Cerebellar cortex (tissue), 1 donor: ENCODE measurements at regions not wholly inside any gene's neighbourhood (a gene's known extent, or its start where the extent isn't known, plus 50 kb on each side); places are given as distances from the start of the nearest gene placed in this dataset.

Experiments
- DNase-seq: peaks from one replicate; pipeline ENCODE4 v3.0.0-alpha.2; 2015; ENCODE audit warnings: low spot score

DNA sequence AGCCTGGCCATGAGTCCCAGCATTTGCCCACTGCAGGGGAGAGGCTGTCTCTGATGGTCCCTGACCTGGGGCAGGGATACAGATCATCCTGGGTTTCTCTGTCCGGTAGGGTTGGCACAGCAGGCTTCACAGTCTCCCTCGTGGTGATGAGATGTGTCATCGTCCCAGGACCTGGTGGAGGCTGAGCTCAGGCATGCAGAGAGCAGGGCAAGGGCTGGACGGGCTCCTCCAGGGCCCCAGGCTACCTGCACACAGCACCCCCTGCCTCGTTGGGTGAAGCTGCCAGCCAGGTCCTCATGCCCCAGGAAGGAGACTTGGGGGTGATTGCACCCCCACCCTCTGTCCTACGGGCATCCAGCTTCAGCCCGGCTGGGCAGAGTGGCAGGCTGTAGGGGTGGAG lies 155.8 kb upstream of the GSE1 start:
- DNase-seq, result no peak

DNA sequence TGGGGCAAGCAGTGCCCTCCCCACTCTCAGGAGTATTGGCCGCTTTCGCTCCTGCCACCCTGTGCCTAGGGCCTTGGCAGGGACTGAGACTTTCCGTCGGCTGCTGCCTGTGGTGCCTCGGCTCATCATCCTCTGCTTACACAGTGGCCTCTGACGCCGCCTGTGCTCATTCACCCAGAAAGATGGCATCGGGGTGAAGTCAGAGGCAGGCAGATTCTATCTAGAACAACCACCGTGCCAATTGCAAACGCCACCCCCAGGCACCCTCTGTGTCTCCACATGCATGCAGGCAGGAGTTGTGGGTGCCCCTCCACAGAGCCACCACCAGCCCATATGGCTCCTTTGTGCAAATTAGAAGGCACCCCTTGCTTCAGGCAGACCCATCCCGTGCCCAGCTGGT lies 154.2 kb upstream of the GSE1 start:
- DNase-seq, result no peak

DNA sequence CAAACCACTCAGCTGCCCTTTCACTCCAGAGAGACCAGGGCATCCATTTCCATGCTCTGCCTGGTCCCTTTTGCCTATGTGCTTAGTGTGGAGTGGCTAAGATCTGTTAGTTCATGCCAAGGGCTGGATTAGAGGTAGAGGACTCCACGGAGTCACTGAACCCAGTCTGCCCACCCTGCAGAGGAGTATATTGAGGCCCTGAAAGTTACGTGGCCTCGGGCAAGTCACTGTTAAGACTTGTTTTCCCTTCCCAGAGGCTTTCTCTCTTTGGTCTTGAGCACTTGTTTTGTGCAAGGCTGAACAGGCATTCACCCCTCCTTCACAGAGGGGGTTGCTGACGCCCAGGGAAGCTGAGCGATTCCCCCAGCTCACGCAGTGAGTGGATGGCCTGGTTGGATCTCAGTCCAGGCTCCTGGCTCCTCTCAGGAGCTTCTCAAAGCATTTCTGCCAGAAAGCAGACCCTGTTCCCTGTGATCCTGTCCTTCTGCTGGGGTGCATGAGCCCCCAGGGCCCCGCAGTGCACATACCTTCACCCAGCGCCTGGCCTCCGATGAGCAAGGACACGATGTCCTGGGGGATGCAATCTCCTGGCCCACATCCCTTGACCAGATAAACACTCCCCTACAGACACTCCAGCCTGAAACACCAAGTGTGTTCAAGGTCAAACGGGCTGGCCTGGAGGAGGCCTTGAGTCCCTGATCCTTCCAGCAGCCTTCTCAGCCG lies 153.4 kb upstream of the GSE1 start:
- DNase-seq, result no peak

DNA sequence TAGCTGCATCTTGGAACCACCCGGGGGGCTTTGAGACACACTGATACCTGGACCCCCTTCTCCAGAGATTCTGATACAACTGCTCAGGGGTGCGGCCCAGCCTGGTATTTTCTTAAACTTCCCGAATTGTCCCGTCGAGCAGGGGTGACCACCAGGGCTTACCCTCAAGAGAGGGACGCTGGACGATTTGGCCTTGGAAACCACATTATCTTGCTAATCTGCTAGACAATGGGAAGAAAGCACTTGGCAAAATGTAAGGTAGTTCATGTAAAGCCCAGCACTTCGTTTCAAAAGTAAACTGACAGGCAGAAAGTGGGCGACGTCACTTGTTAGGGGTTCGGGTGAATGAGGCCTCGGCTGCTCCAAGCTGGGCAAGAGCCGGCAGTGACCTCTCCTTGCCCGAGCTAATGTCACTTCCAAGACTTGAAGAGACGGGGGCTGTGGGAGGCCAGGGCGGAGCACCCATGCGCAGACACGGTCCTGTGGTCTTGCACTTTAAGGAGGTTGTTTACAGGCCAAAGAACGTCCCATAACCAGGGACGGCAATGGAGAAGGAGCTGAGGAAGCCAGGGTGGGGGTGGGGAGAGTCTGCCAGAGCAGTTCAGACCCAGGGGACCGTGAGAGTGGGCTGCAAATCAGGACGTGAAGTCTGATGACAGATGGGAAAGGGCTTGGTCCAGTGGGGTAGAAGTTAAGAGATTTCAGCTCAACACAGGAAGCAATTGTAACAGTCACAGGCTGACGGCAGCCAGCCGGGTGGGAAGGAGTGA lies 152.7 kb upstream of the GSE1 start:
- DNase-seq, result no peak

DNA sequence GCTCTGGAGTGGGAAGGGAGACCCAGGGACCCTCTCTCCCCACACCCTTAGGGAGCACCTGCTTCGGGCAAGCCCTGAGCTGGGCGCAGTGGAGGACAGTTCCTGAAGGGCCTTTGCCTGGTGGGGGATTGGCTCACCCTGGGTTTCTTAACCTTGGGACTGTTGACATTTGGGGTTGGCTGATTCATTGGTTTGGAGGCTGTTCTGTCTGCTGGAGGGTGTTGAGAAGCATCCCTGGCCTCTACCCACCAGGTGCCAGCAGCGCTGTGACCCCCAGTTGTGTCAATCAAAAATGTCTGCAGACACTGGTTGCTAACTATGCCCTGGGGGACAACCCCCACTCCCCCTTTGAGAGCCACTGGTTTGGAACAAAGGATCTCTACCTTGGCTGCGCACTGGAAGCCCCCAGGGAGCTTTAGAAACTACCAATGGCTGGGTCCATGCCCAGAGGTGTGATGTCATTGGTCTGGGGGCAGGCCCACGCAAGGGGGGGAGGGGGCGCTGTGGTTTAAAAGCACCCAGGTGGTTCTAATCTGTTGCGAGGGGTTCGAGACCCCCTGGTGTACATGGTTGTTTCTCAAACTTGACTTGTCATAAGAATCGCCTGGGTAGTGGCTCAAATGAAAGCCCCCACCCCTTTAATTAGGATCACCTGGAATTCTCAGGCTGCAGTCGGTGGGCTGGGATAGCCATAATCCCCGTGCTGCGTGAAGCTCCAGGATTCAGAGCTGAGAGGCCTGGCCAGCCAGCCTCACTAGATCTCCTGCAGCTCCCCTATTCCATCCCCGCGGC lies 151.9 kb upstream of the GSE1 start:
- DNase-seq, result no peak

DNA sequence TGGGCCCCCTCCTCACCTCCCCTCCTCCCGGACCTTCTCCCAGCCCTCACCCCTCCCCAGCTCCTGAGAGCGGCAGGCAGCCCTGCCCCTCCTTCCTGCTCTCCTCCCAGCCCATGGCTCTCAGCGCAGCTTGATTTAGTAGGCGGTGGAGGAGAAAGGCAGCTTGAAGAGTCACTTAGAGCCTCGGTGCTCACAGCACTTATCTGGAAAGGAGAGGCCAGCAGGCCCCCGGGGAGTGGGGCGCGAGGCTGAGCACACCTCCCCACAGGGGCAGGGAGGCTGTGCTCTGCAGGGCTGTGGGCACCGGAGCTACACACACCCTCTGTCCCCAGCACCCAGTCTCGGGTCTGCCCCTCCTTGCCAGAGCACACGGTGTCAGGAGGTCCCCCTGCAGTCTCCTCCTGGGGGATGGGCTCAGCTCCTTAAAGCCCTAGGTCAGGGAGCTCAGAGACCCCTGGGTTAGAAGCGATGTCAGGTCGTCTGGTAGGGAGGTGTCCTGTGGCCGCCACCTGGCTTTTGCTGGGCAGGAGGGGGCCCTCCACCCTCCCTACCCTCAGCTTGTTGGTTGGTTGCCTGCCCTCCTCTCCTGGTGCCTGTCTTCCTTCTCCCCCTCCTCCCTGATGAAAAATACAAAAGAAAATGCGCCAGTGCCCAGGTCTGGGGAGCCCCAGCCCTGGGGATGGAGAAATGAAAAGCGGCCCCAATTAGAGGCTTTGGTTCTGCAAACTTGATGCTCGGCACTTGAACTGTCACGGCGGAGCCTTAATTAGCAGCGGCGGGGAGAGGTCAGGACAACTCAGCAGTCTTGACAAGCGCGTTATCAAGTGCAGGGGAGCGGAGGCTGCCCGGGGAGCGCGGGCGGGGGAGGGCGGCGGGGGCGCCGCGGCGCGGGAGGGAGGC lies 151.1 kb upstream of the GSE1 start:
- DNase-seq, result peak; percentile 34

DNA sequence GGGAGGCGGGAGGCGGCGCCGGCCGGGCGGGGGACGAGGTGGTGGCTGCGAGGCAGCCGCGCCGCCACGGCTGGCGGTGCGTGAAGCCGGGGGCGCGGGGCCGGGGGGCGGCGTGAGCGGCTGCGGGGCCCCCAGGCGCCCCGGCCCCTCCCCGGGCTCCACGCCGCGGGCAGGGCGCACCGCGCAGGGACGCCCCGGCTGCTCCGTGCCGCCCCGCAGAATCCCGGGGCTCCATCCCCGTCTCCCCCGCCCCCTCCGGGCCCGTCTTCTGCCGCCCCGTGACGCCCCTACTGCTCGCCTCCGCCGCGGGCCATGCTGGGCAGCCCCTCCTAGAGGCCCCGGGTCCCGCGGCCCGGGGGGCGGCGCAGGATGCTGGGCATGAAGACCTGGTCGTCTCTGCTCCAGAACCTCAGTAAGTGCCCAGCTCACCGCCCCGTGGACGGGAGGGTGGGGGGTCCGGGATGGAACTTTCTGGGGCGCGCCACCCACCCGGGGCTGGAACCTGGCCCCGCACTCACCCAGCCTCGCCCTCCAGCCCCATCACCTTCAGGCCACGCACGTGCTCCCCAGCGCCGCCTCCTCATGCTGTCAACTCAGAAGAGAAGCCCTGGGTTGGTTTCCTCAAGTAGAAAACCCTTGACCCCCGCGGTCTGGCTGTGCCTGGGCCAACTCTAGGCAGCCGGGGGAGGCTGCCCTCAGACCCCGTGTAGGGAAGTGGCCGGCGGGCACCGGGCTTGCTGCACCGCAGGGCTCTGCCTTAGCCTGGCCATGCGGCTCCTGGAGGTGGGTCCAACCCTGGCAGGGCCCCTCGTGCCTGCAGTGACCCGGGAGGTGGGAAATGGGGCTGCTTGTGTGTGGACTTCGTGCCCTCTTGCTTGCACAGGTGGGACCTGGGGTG lies 150.2 kb upstream of the GSE1 start:
- no peak for DNase-seq

DNA sequence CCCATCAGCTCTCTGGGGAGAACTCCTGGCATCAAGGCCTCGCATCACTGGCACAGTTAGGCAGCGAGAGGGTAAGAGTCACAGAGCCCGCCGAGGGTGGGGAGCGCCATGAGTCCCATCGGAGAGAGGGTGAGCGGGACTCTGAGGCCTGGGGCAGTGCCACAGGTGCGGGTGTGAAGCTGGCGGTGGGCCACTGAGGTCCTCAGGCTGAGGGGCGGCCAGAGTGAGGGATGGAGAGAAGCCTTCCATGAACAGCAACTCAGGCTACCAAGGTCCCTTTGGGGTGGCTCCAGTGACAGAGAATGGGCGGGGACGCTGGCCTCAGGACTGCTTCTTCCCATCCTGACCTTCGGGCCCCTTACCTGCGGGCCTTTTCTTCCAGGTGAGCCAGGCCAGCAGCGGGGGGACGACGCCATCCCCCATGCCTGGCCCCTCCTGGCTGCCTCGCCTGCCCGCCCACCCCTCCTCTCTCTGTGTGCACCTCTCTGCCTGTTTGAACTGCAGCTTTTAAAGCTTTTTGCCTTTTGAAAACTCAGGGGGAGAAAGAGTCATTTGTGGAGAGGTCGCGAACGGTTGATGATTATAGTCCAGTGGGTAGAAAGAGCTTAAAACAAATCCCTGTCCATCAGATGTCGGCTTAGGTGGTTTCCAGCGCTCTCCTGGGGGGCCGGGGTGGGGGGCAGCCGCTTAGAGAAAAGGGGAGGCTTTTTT lies 149.3 kb upstream of the GSE1 start:
- DNase-seq, result no peak

DNA sequence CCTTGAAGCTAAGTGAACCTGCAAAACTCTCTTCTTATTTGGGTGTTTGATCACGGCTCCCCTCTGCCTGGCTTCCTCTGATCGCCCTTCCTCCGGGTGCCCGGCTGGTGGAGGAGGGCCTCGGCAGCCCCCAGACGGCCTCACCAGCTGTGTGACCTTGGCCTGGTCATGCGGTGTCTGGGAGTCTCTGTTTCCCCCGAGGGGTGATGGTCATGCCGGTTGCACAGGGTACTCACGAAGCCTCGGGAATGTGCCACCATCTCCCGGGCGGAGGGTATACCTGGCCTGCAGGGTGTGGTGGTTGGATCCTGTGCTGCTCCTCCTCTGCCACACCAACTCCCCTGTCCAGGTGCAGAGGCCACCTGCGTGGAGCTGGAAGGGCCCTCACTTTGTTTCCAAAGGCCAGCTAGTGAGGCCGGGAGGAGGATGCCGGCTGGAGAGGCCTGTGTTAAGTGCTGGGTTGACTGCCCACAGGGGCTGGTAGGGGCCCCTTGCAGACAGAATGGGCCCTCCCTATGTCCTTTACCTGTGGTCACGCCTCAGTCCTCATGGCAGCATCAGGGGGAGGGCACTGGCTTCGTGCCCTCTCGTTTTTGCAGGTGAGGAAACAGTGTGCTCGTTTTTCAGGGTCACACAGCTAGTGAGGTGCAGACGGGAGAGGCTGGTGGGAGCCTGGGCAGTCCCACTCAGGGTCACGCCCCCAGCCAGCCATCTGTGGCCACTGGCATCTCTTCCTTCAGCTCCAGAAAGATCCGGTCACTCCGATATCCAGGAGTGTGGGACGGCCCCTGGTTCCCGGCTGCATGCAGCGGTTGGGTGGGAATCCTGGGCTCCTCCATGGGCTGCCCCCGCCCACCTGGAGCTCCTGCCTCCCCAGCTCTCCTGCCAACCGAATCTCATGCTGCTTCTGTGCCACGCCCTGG lies 148.5 kb upstream of the GSE1 start:
- no peak for DNase-seq

DNA sequence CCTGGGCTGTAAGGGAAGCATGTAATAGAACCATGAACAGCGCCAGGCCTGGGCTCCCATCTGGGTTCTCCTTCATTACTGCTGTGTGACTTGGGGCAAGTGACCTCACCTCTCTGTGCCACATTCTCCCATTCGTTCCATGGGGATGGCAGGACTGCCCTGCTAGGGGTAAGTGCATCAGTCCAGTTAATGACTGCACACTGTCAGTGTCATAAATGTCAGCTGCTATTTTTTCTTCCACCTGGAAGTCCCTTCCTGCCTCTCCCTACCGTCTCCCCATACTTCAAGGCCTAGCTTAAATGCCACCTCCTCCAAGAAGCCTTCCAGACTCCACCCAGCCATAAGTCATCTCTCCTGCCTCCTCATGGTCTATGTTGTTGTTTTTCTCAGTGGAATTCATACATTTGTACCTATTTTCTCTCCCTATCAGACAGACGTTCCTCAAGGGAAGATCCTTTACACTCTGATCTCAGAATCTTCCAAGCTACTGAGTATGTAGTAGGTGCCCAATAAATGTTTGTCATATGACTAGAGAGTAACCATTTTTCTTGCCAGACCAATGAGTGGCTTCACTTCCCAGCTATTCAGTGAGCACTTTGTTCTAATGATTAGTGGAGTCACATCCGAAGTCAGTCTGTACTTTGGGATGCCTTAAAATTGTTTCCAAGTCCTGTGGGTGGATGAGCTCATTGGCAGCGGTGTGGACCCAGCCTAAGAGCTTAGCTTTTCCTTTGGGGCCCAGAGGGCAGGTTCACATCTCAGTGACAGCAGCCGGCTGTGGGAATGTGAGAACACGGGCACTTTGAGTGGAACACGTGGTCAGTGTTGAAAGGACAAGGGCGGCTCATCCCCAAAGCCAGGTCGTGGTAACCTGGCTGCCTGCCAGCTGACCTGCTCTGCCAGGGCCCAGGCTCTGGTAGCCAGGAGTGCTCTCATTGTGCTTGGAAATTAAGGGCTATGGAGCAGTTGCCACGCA lies 147.5 kb upstream of the GSE1 start:
- DNase-seq, result peak; percentile 38

DNA sequence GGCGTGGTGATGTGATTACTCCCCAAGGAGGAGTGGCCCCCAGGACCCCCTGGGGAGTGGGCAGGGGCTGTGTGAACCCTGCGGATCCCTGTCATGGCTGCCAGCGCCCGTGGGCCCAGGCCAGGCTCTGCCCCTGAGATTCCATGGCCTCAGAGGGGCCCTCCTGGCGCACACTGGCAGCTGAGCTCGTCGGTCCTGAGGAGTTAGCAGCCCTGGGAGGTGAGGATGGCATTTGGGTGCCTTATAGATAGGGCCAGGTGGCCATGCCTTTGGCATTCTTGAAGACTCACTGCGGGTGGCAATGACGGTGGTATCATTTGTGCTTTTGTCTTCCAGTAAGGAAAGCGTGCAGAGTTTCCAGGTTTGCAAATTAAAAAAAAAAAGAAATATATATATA lies 146.8 kb upstream of the GSE1 start:
- no peak for DNase-seq

DNA sequence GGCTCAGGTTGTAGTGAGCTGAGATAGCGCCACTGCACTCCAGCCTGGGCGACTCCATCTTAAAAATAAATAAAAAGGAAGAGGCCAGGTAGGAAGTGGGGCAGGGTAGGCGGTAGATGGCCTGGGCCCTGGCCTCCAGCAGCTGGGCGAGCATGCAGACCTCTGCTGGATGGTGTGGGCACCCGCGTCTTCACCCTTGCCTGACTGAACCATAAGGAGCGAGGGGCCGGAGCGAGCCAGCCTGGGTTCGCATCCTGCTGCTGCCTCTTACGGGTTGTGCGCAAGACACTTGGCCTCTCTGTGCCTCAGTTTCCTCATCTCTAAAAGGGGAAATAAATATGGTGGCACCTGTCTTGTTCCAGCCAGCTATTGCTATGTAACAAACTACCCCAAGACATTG lies 146.1 kb upstream of the GSE1 start:
- DNase-seq, result no peak

DNA sequence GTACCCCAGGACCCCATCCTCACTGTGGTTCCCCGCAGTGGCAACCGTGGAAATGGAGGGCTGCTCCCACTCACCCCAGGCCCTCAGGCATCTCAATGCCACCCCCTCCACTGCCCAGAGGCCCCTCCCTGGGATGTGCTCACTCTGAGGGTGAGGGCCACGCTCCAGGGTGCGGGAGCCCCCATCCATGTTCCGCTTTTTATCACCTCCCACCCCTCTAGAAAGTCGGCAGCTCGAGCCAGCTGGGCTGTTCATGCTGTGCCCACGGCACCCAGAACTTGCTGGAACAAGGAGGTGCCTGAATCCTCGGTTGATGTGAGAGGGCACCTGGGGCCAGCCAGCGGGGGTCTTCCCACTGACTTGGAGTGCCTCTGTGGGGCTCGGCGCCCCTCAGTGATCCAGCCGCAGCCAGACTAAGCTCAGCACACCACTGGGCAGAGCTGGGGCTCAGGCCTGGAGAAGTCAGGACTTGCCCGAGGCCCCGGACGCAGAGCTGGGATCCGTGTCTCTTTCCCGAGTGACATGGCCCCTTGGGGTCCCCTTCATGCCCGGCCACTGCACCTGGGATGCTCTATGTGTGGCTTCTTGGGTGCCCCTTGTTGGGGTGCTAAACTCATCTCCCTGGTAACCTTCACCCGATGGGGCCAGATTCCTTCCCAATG lies 143.1 kb upstream of the GSE1 start:
- no peak for DNase-seq

DNA sequence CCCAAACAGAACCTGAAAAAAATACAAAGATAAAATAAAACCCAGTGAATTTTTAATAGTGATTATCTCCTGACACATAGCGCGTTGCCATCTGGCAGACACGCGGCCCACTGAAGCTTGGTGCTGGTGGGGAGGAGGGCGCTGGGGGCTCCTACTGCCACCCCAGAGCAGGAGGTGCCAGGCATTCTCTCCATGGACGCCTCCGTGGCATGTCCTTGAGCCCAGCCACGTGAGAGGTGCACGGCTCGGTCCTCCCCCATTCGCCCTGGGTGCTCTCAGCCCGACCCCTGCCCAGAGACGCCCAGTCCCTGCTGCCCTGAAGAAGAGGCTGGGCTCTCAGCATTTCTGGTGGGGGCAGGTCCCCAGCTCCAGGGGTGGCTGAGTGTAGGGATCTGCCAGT lies 142.2 kb upstream of the GSE1 start:
- DNase-seq, result no peak

DNA sequence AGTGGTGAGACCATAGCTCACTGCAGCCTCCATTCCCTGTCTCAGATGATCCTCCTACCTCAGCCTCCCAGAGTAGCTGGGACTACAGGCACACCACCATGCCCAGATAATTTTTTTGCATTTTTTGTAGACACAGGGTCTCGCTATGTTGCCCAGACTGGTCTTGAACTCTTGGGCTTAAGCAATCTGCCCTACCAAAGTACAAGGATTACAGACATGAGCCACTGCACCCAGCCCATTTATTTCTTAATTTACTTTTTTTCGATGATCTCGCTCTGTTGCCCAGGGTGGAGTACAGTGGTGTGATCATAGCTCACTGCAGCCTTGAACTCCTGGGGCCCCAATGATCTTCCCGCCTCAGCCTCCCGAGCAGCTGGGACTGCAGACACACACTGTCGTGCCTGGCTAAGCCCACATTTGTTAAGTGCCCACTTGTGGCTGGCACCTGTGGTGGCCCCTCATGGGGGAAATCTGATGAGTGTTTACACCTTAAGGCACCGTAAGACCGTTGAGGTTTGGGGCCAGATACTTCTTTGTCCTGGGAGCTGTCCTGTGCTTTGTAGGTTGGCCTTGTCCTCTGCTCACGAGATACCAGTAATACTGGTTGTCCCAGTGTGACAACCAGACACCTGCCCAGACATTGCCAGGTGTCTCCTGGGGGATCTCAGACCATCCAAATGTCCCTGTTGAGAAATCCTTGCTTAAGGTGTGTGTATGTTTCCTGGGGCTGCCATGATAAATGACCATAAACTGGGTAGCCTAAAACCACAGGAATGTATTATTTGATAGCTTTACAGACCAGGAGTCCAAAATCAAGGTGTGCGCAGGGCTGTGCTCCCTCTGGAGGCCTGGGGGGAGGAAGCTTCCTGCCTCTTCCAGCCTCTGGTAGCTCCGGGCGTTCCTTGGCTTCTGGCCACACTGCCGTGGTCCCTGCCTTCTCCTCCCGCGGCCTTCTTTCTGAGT lies 141.4 kb upstream of the GSE1 start:
- no peak for DNase-seq

DNA sequence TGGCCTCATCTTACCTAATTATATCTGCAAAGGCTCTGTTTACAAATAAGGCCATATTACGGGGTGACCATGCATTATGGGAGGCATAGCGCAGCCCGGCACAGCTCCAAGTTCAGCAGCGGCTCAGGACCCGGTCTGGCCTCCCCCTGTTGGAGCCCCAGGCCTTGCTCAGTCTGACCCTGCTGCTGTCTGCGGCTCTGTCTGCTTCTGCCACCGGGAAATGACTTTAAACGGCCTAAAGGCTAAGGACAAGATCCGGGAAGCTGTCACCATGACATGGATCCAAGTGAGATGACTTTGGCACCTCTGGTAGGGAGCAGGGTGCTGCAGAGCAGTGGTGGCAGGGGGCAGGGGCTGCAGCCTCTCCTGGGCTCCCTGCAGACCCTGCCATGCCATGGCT lies 140.6 kb upstream of the GSE1 start:
- no peak for DNase-seq
